HUES48 (cell line): ENCODE measurements at regions not wholly inside any gene's neighbourhood (a gene's known extent, or its start where the extent isn't known, plus 50 kb on each side); places are given as distances from the start of the nearest gene placed in this dataset.

Experiments used
- H3K27ac ChIP-seq: one replicate; pipeline ENCODE4 v1.7.0; 2013; ENCODE audit warnings: low read depth, low read length, inconsistent platforms
- H3K27me3 ChIP-seq: 2 replicates; pipeline ENCODE4 v1.6.1; 2013; ENCODE audit warnings: mild to moderate bottlenecking, low read length; ENCODE audit not compliant: control insufficient read depth, insufficient read depth
- H3K36me3 ChIP-seq: 2 replicates; pipeline ENCODE4 v1.6.1; 2013; ENCODE audit warnings: low read length; ENCODE audit not compliant: control insufficient read depth, insufficient read depth
- H3K4me1 ChIP-seq: 2 replicates; pipeline ENCODE4 v1.6.1; 2013; ENCODE audit warnings: mild to moderate bottlenecking, low read length; ENCODE audit not compliant: control insufficient read depth, insufficient read depth
- H3K4me3 ChIP-seq: 2 replicates; pipeline ENCODE4 v1.5.1; 2013; ENCODE audit warnings: mild to moderate bottlenecking, low read depth, low read length
- H3K9ac ChIP-seq: 2 replicates; pipeline ENCODE4 v1.6.1; 2013; ENCODE audit warnings: mild to moderate bottlenecking, low read depth, low read length, moderate library complexity
- H3K9me3 ChIP-seq: 2 replicates; pipeline ENCODE4 v1.6.1; 2013; ENCODE audit warnings: low read length; ENCODE audit not compliant: control insufficient read depth, insufficient read depth

DNA sequence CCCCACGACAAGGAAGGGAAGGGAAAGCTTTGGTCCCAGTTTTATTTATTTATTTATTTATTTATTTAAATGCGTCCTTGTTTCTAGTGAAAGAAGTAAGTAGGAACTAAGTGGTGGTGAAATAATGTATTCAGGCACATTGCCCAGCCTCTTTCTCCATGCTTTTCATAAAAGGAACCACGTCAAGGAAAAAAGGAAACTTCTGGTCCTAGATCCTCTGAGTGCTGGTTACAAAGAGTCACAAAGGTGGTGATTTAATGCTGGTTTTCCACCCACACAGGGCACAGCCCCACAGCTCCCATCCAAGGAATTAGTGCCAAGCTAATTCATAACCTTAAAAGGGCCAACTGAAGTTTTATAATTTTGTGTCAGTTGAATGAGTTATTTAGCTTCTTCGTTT is 206.6 kb upstream of the GYPA start:
- Histone ChIP-seq H3K36me3 (no peaks in the 10 kb centered on the region), H3K9me3 (no peaks in the 10 kb centered on the region), H3K27me3 (no peaks in the 10 kb centered on the region), H3K27ac (no peak overlapping the region), H3K4me1 (peaks cover 8% of the 10 kb centered on the region; the same call in 1 of the 2 replicates), H3K4me3 (no peak overlapping the region), H3K9ac (no peak overlapping the region)

DNA sequence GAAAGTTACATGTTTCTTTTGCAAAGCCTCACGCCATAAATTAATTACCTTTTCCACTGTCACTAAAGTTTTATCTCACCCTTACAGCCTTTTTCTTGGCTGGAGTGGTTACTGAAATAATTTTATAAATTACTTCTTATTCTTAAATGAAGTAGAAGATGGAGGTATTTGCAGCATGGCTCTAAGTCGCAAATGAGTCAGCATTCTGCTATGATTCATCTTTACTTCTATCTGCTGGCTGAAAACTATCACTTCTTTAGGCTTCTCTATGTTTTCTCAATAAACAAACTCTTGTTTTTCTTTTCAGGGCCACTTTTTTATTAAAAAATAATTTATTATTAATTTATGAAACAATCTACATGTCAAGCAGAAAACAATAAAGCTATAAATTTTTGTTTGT is 210.2 kb upstream of the GYPA start:
- Histone ChIP-seq H3K4me3 (no peak overlapping the region), H3K9ac (no peak overlapping the region), H3K4me1 (peaks cover 30% of the 10 kb centered on the region), H3K27ac (no peak overlapping the region), H3K36me3 (no peaks in the 10 kb centered on the region), H3K9me3 (no peaks in the 10 kb centered on the region), H3K27me3 (no peaks in the 10 kb centered on the region)

DNA sequence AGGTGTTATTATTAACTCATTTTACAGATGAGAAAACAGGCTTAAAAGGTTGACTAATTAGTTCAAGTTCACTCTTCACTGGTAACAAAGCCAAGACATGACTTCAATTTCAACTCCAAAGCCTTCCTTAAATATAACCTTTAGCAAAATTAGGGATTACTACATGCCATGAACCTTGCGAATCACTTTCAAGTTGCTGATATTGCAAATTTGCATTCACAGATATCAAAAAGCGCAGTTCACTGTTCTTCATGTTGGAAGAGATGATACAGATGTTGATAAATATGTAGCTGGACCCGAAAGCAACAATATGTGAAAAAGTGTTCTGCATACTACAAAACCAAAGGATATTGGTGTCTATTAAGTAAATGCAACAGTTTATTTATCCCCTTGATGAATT is 210.8 kb upstream of the GYPA start:
- no peaks in the 10 kb centered on the region for H3K9me3 ChIP-seq
- H3K9ac ChIP-seq = no peak overlapping the region
- no peaks in the 10 kb centered on the region for H3K27me3 ChIP-seq
- H3K4me1 ChIP-seq = peaks cover 36% of the 10 kb centered on the region
- no peak overlapping the region for H3K4me3 ChIP-seq
- H3K36me3 ChIP-seq = no peaks in the 10 kb centered on the region
- H3K27ac ChIP-seq = no peak overlapping the region

DNA sequence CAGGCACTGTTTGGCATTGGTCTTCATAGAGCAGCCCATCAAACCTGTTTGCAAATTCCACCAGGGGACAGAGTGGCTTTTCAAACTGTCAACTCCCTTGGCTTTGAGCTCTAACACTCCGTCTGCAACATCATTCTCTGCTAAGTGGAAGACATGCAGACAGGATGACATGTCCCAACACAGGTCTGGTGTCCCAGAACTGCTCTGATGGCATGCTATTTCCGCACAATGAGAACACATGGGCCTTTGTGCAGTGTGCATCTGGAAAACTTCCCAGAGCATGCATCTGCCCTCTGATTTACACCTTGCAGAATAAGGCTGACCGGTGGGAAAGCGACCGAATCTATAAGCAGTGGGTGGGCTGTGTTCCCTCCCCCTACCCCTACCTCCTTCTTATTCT is 212.8 kb upstream of the GYPA start:
- no peak overlapping the region for H3K9ac ChIP-seq
- H3K4me1 ChIP-seq = peaks cover 46% of the 10 kb centered on the region
- H3K36me3 ChIP-seq = no peaks in the 10 kb centered on the region
- H3K27ac ChIP-seq = no peak overlapping the region
- no peak overlapping the region for H3K4me3 ChIP-seq
- H3K27me3 ChIP-seq = no peaks in the 10 kb centered on the region
- H3K9me3 ChIP-seq = no peaks in the 10 kb centered on the region

DNA sequence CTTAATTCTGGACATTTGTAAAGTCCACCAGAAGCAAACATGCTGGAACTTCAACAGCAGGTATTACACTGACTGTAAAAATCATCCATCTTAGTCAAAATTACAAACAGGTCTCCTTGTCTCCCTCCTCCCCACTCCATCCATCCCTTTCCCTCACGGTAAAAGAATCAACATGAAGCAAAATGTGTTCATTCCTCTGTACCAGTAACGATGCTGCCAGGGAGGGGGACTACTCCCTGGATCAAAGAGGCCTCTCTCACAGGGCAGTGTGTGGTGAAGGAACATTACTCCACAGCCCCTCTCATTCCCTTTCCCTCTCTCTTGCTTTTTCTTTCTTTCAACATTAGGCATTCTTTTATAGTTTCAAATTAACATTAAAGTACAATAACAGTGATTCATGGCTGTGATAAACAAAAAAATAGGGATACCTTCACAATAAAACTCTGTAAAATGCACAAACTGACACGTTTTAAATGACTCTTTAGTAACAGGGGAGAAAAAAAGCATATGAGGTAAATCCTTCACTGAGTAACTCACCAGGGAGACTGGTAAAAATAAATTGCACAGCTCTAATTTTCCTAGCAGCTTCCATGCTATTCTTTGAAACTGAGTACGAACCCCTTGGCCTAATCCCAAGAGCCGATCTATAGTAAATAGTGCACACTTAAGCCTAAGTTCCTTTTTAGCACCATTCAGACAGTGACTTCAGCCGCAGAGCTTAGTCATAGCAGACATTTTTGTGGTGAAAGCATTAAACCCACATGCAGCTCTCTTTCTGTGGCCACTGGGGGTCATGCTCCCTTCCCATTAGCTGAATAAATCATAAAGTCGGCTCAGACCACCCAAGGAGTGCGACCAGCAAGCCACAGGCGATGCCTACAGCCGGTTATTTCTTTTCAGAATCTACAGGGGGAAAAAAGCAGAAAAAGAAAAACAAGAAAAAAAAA is 215.6 kb upstream of the GYPA start:
- H3K4me1 ChIP-seq = peaks cover 46% of the 10 kb centered on the region
- H3K36me3 ChIP-seq = no peaks in the 10 kb centered on the region
- H3K27ac ChIP-seq = peak overlapping the region; percentile 70
- peak overlapping the region; percentile 37; the same call in 1 of the 2 replicates for H3K4me3 ChIP-seq
- H3K9ac ChIP-seq = peak overlapping the region; percentile 20; the same call in 1 of the 2 replicates
- no peaks in the 10 kb centered on the region for H3K9me3 ChIP-seq
- no peaks in the 10 kb centered on the region for H3K27me3 ChIP-seq

DNA sequence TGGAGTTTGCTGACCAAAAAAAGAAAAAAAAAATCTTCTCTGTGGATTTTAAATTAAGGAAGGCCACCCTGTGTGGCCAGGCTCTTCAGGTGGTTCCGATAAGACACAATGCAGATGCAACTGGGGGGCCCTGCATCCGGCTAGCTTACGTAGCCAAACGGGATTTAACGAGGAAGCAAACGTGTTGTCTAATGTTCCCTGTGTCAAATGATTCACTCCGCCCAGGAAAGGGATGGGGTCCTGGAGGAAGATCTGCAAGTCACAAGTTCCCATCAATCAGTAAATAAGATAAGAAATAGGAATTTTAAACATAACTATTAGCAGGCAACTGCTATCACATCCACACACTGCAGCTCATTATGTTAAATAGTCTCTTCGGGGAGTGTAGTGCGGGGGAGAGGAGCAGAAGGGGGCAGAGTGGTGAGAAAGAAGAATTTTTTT is 216.4 kb upstream of the GYPA start:
- H3K36me3 ChIP-seq = no peaks in the 10 kb centered on the region
- no peaks in the 10 kb centered on the region for H3K27me3 ChIP-seq
- H3K4me3 ChIP-seq = peak overlapping the region; percentile 37
- no peaks in the 10 kb centered on the region for H3K9me3 ChIP-seq
- peaks cover 46% of the 10 kb centered on the region for H3K4me1 ChIP-seq
- peak overlapping the region; percentile 70 for H3K27ac ChIP-seq
- H3K9ac ChIP-seq = peak overlapping the region; percentile 19; the same call in 1 of the 2 replicates

DNA sequence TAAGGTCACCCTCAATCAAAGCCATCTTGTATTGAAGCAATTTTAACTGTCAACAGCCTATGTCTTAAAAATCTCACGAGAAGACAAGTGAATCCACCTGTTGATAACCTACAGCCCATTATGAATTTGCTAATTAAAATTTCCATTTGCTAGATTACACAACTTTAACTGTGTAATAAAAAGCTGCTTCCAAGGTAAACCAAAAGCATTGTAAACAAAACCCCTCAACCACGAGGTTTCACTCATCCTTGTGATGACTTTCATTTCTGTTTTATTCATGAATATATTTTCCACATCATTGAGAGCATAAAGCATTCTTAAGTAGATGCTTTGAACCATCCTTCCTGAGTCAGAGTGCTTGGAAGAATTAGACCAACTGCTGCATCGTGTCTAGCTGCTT is 217.5 kb upstream of the GYPA start:
- Histone ChIP-seq H3K9ac (no peak overlapping the region), H3K36me3 (no peaks in the 10 kb centered on the region), H3K27me3 (no peaks in the 10 kb centered on the region), H3K4me1 (peaks cover 38% of the 10 kb centered on the region), H3K4me3 (no peak overlapping the region), H3K27ac (no peak overlapping the region), H3K9me3 (no peaks in the 10 kb centered on the region)

DNA sequence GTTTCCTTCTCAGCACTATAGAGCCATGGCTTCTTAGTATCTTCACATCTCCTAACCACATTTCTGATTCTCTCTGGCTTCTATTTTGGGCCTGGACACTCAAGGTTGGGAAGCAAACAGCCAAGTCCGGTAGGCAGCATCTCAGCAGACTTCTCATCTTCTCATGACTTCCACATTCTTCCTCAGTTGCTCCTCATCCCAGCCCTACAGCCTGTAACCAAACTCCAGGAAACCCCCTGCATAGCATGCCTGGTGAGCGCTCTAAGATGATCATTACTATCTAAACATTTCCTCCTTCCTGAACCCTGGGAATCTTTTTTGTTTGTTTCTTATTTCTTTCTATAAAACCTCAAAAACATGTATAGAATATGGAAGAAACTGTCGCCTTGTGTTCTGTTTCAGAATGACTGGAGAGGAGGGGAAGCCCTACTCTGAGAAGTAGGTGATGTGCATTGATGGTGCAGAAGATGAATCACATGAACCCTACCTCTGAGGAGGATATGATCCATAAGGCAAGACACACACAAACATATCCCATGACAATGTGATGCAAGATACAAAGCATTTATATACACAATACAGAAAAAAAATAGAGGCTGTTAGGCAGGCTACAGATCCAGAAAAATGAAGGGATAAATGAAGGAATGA is 219.8 kb upstream of the GYPA start:
- H3K4me3 ChIP-seq = no peak overlapping the region
- H3K27ac ChIP-seq = no peak overlapping the region
- H3K27me3 ChIP-seq = no peaks in the 10 kb centered on the region
- H3K9ac ChIP-seq = no peak overlapping the region
- no peaks in the 10 kb centered on the region for H3K36me3 ChIP-seq
- peaks cover 28% of the 10 kb centered on the region for H3K4me1 ChIP-seq
- no peaks in the 10 kb centered on the region for H3K9me3 ChIP-seq

DNA sequence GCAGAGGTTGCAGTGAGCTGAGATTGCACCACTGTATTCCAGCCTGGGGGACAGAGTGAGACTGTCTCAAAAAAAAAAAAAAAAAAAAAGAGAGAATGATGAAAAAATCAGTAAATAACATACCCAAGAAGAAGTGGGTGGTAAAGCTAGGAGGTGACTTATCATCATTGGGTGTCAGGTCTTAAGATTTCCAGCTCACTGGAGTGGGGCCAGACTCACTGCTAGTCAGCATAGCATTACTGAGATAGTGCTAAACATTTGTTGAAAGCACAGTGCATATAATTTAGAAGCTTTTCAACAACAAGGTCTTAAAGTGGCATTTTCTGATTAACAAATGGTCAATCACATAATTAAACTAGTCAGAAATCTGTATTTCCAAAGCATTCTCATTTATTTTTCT is 221.8 kb upstream of the GYPA start:
- H3K4me1 ChIP-seq = peaks cover 7% of the 10 kb centered on the region
- no peaks in the 10 kb centered on the region for H3K36me3 ChIP-seq
- no peak overlapping the region for H3K27ac ChIP-seq
- no peak overlapping the region for H3K4me3 ChIP-seq
- no peaks in the 10 kb centered on the region for H3K27me3 ChIP-seq
- no peak overlapping the region for H3K9ac ChIP-seq
- no peaks in the 10 kb centered on the region for H3K9me3 ChIP-seq

DNA sequence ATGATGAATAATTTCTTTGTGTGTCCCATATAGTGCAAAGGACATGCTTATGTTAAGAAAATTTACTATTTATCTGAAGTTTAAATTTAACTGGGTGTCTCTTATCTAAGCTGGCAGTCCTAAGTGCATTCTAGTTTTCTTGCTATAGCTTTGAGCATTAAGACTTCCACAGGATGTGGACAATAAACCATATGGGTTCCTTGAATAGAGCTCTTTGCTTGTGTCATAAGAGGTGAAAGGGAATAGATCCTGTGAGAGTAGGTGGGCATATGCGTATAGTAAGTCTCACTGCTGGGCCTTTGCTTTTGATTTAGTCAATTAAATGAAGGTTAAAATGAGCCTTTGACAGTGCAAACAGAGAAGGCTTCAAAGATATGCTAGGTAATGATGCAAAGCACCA is 223.4 kb upstream of the GYPA start:
- Histone ChIP-seq H3K9me3 (no peaks in the 10 kb centered on the region), H3K27me3 (no peaks in the 10 kb centered on the region), H3K27ac (no peak overlapping the region), H3K9ac (no peak overlapping the region), H3K36me3 (no peaks in the 10 kb centered on the region), H3K4me3 (no peak overlapping the region), H3K4me1 (no peaks in the 10 kb centered on the region)

DNA sequence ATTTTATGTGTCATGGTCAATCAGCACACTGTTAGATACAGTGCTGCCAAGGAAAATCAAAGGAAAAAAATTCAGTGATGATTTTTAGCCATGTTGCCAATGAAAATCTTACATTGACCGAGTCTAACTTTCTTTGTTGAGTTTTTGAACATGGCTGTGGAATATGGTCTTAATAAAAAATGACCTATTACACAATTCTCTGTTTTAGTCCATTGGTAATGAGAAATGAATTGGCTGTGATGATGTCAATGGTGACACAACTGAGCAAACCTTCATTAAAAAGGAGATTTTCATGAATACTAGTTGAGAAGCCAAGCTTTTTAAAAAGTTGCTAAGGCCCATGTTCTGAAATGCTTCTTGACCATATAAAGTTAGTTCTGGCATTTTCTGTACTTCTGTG is 225.9 kb upstream of the GYPA start:
- H3K9me3 ChIP-seq = no peaks in the 10 kb centered on the region
- H3K4me3 ChIP-seq = no peak overlapping the region
- no peaks in the 10 kb centered on the region for H3K27me3 ChIP-seq

More for the DNA sequence above, 225.9 kb upstream of the GYPA start:
- Histone ChIP-seq H3K4me1 (no peaks in the 10 kb centered on the region), H3K36me3 (no peaks in the 10 kb centered on the region), H3K9ac (no peak overlapping the region), H3K27ac (no peak overlapping the region)
